NCI-H1417 treated with DMSO at 0.1 percent for 48 hours (cell line): ENCODE measurements at regions not wholly inside any gene's neighbourhood (a gene's known extent, or its start where the extent isn't known, plus 50 kb on each side); places are given as distances from the start of the nearest gene placed in this dataset.

Experiments
- DNase-seq: peaks from one replicate; lab custom pipeline; 2025; lab: John Stamatoyannopoulos, UW

GRCh38 chr6:114793428-114793827 lies 450.6 kb upstream of the HS3ST5 start:
- DNase-seq, result no peak

GRCh38 chr6:114785235-114786127 lies 442.7 kb upstream of the HS3ST5 start:
- no peak for DNase-seq

- DNase-seq, result no peak
Measured at GRCh38 chr6:114783783-114784182, 441.0 kb upstream of the HS3ST5 start.

- no peak for DNase-seq
Measured at GRCh38 chr6:114783083-114783482, 440.3 kb upstream of the HS3ST5 start.

GRCh38 chr6:114764866-114765265 lies 422.0 kb upstream of the HS3ST5 start:
- no peak for DNase-seq

GRCh38 chr6:114762145-114762544 lies 419.3 kb upstream of the HS3ST5 start:
- no peak for DNase-seq

GRCh38 chr6:114747995-114748625 lies 405.3 kb upstream of the HS3ST5 start:
- DNase-seq, result no peak

GRCh38 chr6:114740547-114740946 lies 397.7 kb upstream of the HS3ST5 start:
- DNase-seq, result no peak

- DNase-seq, result no peak
Measured at GRCh38 chr6:114739656-114740055, 396.8 kb upstream of the HS3ST5 start.

- DNase-seq, result no peak
Measured at GRCh38 chr6:114735025-114735735, 392.4 kb upstream of the HS3ST5 start.

- DNase-seq, result no peak
Measured at GRCh38 chr6:114733596-114733995, 390.8 kb upstream of the HS3ST5 start.

GRCh38 chr6:114718716-114719270 lies 376.0 kb upstream of the HS3ST5 start:
- DNase-seq, result no peak

GRCh38 chr6:114718186-114718585 lies 375.4 kb upstream of the HS3ST5 start:
- no peak for DNase-seq

- DNase-seq, result no peak
Measured at GRCh38 chr6:114714836-114715507, 372.1 kb upstream of the HS3ST5 start.

GRCh38 chr6:114713690-114714089 lies 370.9 kb upstream of the HS3ST5 start:
- no peak for DNase-seq

- no peak for DNase-seq
Measured at GRCh38 chr6:114712129-114712662, 369.4 kb upstream of the HS3ST5 start.

- DNase-seq, result no peak
Measured at GRCh38 chr6:114707081-114707620, 364.3 kb upstream of the HS3ST5 start.

- no peak for DNase-seq
Measured at GRCh38 chr6:114690625-114691024, 347.8 kb upstream of the HS3ST5 start.

- no peak for DNase-seq
Measured at GRCh38 chr6:114659513-114659912, 316.7 kb upstream of the HS3ST5 start.

- no peak for DNase-seq
Measured at GRCh38 chr6:114651611-114652010, 308.8 kb upstream of the HS3ST5 start.

- DNase-seq, result no peak
Measured at GRCh38 chr6:114650891-114651290, 308.1 kb upstream of the HS3ST5 start.
